Upper lobe of left lung (tissue), 4 donors: ENCODE measurements at regions not wholly inside any gene's neighbourhood (a gene's known extent, or its start where the extent isn't known, plus 50 kb on each side); places are given as distances from the start of the nearest gene placed in this dataset.

Experiments used
- POLR2A ChIP-seq, 4 donors: fragments of 450-650 bp; IDR thresholded peaks; one replicate each; pipeline ENCODE4 v1.5.1; 2016 to 2017; ENCODE audit warnings: antibody characterized with exemption in 4 of 4, mild to moderate bottlenecking in 2 of 4
- POLR2AphosphoS5 ChIP-seq, 2 donors: sonication (generic); formaldehyde crosslinking; IDR thresholded peaks; one replicate each; pipeline ENCODE4 v1.5.1; 2017; ENCODE audit warnings: antibody characterized with exemption in 2 of 2
- TF ChIP-seq, protein P1 (sequence below), 6 experiments: fragments of 450-650 bp in 4 of 6; fragments of 200-600 bp in 2 of 6; sonication (generic) in 2 of 6; IDR thresholded peaks; one replicate each; pipeline ENCODE4 v1.5.1; 2016 to 2019; ENCODE audit warnings: antibody characterized with exemption in 6 of 6

GRCh38 chr1:243974451-243975292 lies 76.4 kb upstream of the ZBTB18 start:
- TF ChIP-seq POLR2A (IDR thresholded peaks at IDR 0.05) (no peak), POLR2AphosphoS5 (IDR thresholded peaks at IDR 0.05) (no peak)
- TF ChIP-seq, protein P1, sequence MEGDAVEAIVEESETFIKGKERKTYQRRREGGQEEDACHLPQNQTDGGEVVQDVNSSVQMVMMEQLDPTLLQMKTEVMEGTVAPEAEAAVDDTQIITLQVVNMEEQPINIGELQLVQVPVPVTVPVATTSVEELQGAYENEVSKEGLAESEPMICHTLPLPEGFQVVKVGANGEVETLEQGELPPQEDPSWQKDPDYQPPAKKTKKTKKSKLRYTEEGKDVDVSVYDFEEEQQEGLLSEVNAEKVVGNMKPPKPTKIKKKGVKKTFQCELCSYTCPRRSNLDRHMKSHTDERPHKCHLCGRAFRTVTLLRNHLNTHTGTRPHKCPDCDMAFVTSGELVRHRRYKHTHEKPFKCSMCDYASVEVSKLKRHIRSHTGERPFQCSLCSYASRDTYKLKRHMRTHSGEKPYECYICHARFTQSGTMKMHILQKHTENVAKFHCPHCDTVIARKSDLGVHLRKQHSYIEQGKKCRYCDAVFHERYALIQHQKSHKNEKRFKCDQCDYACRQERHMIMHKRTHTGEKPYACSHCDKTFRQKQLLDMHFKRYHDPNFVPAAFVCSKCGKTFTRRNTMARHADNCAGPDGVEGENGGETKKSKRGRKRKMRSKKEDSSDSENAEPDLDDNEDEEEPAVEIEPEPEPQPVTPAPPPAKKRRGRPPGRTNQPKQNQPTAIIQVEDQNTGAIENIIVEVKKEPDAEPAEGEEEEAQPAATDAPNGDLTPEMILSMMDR (IDR thresholded peaks at IDR 0.05), result no peak
